G401.6 (cell line): ENCODE measurements at regions not wholly inside any gene's neighbourhood (a gene's known extent, or its start where the extent isn't known, plus 50 kb on each side); places are given as distances from the start of the nearest gene placed in this dataset.
"Not testable (repeated sequence)": the region's sequence is repeated elsewhere in the genome, so short reads cannot be mapped to it uniquely, and the experiment has no call there.

ENCODE experiments used
- FAIRE-seq: peaks from 2 replicates; lab custom pipeline; 2012; peaks lifted over from hg19 to GRCh38; lab: Jason Lieb, UNC

GRCh38 chr20:25797062-25797461 lies 100.4 kb upstream of the ZNF337 start:
- FAIRE-seq = not testable (repeated sequence)

- FAIRE-seq = not testable (repeated sequence)
Measured at GRCh38 chr20:25777241-25777640, 80.6 kb upstream of the ZNF337 start.

GRCh38 chr20:25774711-25775110 lies 78.1 kb upstream of the ZNF337 start:
- FAIRE-seq = not testable (repeated sequence)

GRCh38 chr20:25774203-25774602 lies 77.5 kb upstream of the ZNF337 start:
- FAIRE-seq = not testable (repeated sequence)

GRCh38 chr20:25772437-25772836 lies 75.8 kb upstream of the ZNF337 start:
- not testable (repeated sequence) for FAIRE-seq

- not testable (repeated sequence) for FAIRE-seq
Measured at GRCh38 chr20:25771818-25772217, 75.2 kb upstream of the ZNF337 start.

- no peak for FAIRE-seq
Measured at GRCh38 chr20:25761596-25761995, 64.9 kb upstream of the ZNF337 start.

GRCh38 chr20:25761046-25761445 lies 64.4 kb upstream of the ZNF337 start:
- FAIRE-seq = not testable (repeated sequence)

GRCh38 chr20:25750765-25751696 lies 54.4 kb upstream of the ZNF337 start:
- FAIRE-seq = no peak

- no peak for FAIRE-seq
Measured at GRCh38 chr20:25750220-25750764, 53.6 kb upstream of the ZNF337 start.

- no peak for FAIRE-seq
Measured at GRCh38 chr20:25749649-25750048, 53.0 kb upstream of the ZNF337 start.
